ENCODE measurements at regions not wholly inside any gene's neighbourhood (a gene's known extent, or its start where the extent isn't known, plus 50 kb on each side); places are given as distances from the start of the nearest gene placed in this dataset.

GRCh38 chr18:75828379-75828778 lies 400.9 kb upstream of the SMIM21 start:
- no peak for DNase-seq (ENCODE audit: low spot score)
- TF ChIP-seq CTCF (IDR thresholded peaks at IDR 0.05; ENCODE audit: extremely low read depth, missing control alignments) = no peak

- no peak for DNase-seq (ENCODE audit: low spot score)
- no peak for TF ChIP-seq CTCF (IDR thresholded peaks at IDR 0.05; ENCODE audit: extremely low read depth, missing control alignments)
These were observed 400.3 kb upstream of the SMIM21 start for GRCh38 chr18:75827751-75828287.

GRCh38 chr18:75824661-75825060 lies 397.2 kb upstream of the SMIM21 start:
- TF ChIP-seq CTCF (IDR thresholded peaks at IDR 0.05; ENCODE audit: extremely low read depth, missing control alignments) = no peak
- DNase-seq (ENCODE audit: low spot score) = no peak

- DNase-seq (ENCODE audit: low spot score) = no peak
- no peak for TF ChIP-seq CTCF (IDR thresholded peaks at IDR 0.05; ENCODE audit: extremely low read depth, missing control alignments)
These were observed 396.0 kb upstream of the SMIM21 start for GRCh38 chr18:75823471-75823870.

- no peak for TF ChIP-seq CTCF (IDR thresholded peaks at IDR 0.05; ENCODE audit: extremely low read depth, missing control alignments)
- no peak for DNase-seq (ENCODE audit: low spot score)
These were observed 390.9 kb upstream of the SMIM21 start for GRCh38 chr18:75818383-75818782.

GRCh38 chr18:75815767-75816166 lies 388.3 kb upstream of the SMIM21 start:
- DNase-seq (ENCODE audit: low spot score) = no peak
- TF ChIP-seq CTCF (IDR thresholded peaks at IDR 0.05; ENCODE audit: extremely low read depth, missing control alignments) = no peak

GRCh38 chr18:75812761-75813160 lies 385.3 kb upstream of the SMIM21 start:
- no peak for TF ChIP-seq CTCF (IDR thresholded peaks at IDR 0.05; ENCODE audit: extremely low read depth, missing control alignments)
- DNase-seq (ENCODE audit: low spot score) = no peak

All from GM20000 (cell line).